Adipose tissue (tissue), 3 donors: ENCODE measurements at regions not wholly inside any gene's neighbourhood (a gene's known extent, or its start where the extent isn't known, plus 50 kb on each side); places are given as distances from the start of the nearest gene placed in this dataset.

Experiments
- H3K27ac ChIP-seq: one replicate; pipeline ENCODE4 v1.5.1; 2013; ENCODE audit warnings: low read depth, low read length
- WGBS, 3 donors: extraction: QIAGEN DNeasy Blood & Tissue Kit; methylation state at CpG; one replicate each; pipeline ENCODE4 v1.1.7; 2013; 5-methylcytosine and 5-hydroxymethylcytosine counted together
- donor health status: healthy with polysubstance abuse.
- donor health status: Bipolar disorder and iron deficiency.
- donor health status: healthy.

GRCh38 chr1:218614031-218614430 lies 268.9 kb downstream of the TGFB2 start:
- 82 to 91% (median 87%) methylated on average over 2 of the region's 2 CpGs for WGBS, 3 donors
- no peak overlapping the region for H3K27ac ChIP-seq

DNA sequence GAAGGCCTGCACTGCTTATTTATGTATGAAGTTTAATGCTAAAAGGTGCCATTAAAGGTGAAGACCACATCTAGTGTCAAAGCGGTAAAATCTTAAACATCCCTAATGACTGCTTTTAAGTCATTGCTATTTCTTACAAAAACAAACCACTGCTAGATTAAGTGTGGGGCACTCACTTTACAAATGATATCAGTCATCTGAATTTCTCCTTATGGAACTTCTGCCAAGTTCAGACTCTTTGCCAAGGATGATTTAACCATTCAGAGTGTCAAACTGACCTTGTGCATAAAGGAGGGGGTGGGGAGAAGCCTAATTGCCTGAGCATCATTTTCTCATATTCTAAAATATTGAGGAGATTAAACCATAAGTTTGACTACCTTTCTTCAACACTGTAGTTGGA lies 271.5 kb downstream of the TGFB2 start:
- no peak overlapping the region for H3K27ac ChIP-seq
- 69 to 81% (median 74%) methylated on average over 1 of the region's 1 CpG for WGBS, 3 donors

DNA sequence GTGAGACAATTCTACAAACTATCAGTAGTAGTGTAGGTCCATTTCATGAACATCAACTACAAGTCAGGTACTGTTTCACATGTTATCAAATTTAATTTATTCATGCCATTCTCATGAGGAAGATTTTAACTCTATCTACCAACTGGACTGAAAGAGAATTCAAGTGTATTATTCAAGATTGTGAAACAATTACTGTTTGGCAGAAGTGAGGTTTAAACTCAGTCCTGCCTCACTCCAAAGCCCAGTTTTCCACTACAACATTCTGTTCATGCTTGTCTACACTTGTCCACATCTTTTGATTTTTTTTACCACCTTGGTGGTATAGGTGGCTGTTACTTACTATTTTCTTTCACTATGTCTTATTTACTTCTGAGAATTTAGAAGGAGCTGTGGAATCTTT lies 272.9 kb downstream of the TGFB2 start:
- no peak overlapping the region for H3K27ac ChIP-seq

- no peak overlapping the region for H3K27ac ChIP-seq
- WGBS, 3 donors, result 74 to 76% (median 74%) methylated on average over 1 of the region's 1 CpG
Measured at GRCh38 chr1:218620956-218621355, 275.8 kb downstream of the TGFB2 start.

GRCh38 chr1:218624052-218624451 lies 278.9 kb downstream of the TGFB2 start:
- WGBS, 3 donors, result 80 to 94% (median 93%) methylated on average over 2 of the region's 2 CpGs
- no peak overlapping the region for H3K27ac ChIP-seq

- 50 to 82% (median 74%) methylated on average over 2 of the region's 2 CpGs for WGBS, 3 donors
- H3K27ac ChIP-seq, result no peak overlapping the region
Measured at GRCh38 chr1:218625393-218625792, 280.3 kb downstream of the TGFB2 start.

DNA sequence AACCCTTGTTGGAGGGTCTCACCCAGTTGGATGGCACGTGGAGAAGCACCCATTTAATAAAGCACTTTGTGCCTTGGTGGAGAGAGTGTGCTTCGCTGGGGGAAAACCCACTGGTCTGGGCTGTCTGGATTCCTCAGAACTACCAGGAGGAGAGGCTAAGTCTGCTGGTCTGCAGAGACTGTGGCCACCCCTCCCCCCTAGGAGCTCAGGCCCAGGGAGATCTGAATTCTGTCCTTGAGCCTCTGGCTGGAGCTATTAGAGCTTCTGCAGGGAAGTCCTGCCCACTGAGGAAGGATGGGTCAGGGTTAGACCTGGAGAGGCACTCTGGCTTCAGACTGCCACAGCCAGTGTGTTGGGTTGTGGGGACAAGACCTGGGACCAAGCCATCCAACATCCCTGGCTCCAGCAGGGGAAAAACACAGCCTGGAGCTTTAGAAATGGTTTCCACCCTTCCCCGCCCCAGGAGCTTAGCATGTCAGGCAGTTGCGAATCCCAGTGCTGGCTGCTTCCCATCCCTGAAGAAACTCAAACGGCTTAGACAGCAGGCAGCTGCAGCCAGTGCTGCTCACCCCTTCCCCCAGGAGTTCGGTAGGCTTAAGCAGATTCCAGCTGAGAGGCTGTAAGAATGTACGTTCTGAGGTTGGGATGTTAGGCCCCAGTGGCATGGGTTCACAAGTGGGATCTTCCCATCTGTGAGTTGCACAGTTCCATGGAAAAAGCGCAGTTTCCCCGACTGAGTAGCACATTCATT lies 288.3 kb downstream of the TGFB2 start:
- WGBS, 3 donors, result 73 to 85% (median 79%) methylated on average over 9 of the region's 9 CpGs
- no peak overlapping the region for H3K27ac ChIP-seq

- 65 to 86% (median 85%) methylated on average over 4 of the region's 4 CpGs for WGBS, 3 donors
- H3K27ac ChIP-seq, result no peak overlapping the region
Measured at GRCh38 chr1:218634212-218634611, 289.1 kb downstream of the TGFB2 start.

DNA sequence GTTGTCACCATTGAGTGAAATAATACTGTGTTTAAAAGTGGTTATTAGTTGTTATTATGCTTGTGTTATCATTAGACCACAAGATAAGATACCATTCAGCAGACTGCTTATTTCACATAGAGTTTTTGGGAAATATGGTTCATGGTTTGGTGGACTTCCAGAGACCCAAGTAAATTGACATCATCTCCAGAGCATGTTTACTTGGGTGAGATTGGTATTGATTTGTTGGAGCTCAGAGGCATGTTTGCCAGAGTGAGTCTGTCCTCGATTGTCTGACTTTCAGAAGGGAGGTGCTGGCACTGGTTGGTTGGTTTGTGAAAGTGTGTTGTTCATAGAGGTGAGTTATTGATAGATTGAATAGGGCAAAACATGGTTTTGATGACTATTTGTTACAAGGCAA lies 291.4 kb downstream of the TGFB2 start:
- H3K27ac ChIP-seq, result no peak overlapping the region
- 37 to 81% (median 65%) methylated on average over 1 of the region's 1 CpG for WGBS, 3 donors

DNA sequence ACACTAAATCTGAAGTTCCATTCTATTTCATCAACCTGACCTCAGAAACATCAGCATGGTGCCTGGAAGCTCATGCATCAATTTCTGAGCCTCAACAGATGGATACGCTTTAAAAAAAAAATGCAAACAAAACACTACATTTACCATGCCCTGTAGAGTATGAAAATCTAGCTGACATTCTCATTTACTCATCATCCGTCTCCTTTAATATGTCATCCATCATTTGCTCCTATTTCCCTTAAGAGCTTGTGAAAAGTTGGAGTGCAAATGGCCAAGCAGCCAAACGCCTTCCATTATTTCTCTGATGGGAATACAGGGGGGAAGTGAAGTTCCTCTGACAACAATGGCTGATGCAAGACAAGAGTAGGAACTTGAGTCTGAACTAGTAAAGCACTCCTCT lies 295.0 kb downstream of the TGFB2 start:
- H3K27ac ChIP-seq, result no peak overlapping the region
- 86% methylated on average over 3 of the region's 3 CpGs for WGBS, 3 donors

DNA sequence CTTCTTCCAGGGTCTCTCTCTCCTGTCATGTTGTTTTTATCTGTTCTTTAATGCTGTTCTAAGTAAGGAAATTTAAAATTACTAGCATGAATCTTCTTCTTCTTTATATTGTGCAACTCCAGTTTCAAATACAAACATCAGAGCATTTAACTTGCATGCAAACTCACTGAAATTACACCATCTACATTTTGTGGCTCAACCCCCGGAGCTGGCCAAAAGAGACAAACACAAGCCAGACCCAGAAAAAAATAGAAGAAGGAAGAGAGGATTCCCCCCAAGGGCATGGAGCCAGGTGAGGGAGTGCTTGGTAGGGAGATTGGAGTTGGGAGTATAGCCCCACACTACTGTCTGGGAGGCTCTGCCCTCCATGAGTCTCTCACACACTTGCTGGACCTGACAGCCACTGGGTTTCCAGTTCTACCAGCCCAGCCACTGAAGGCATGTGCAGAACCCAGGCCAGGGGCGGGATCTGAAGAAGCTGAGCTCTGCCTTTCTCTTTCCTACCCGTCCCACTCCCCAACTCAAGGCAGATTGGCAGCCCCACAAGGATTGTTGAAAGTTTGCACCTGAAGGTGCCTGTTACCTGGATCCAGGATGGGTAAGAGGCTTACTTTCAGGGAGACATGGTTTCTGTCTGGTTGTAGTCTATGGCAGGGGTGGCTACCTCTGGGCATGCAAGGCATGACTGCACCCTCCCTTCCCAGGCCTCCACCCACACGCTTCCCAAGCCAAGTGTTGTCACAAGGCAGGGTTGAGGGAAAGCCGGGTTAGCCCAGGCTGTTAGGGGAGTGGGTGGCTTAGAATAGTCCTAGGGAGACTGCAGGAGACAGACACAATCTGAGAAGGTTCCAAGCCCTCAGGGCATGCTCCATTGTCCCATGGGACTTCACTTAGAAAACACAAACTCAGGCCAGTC lies 297.2 kb downstream of the TGFB2 start:
- 74 to 87% (median 78%) methylated on average over 5 of the region's 5 CpGs for WGBS, 3 donors

DNA sequence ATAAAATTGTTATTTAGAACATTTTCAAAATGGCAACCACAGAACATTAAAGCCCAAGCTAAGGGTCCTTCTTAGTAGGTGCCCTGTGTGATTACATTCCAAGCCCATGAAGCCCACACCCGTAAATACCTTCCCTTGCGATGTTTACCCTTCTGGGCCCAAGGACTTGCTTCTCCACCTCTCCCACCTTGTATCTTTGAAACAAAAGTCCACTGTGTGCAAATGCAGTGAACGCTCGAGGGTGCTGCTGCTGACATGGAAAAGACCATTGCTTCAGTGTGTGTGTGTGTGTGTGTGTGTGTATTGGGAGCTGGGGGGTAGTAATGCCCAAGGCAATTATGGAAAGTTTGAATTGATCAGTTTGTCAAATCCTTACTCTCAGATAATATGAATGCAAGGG lies 298.1 kb downstream of the TGFB2 start:
- whole genome bisulfite sequencing, 3 donors, result 87 to 94% (median 93%) methylated on average over 4 of the region's 4 CpGs
- no peak overlapping the region for H3K27ac ChIP-seq

More for the DNA sequence above, 297.2 kb downstream of the TGFB2 start:
- no peak overlapping the region for H3K27ac ChIP-seq

DNA sequence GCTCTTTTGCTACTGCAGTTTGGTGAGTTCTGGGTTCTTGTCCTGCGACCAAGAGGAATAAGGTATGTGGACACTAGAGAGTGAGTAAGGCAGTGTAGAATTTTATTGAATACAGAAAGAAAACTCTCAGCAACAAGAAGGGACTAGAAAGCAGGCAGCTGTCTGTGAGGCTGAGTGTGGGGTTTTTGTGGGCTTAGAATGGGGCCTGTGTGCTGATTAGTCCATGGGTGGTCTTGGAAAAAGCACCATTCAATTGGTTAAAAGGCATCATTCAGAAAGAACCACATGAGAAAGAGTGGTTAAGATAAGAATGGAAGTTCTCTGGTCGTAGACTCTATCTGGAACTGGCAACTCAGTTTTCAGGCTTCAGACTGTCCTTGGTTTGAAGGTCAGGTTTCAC lies 298.8 kb downstream of the TGFB2 start:
- 74 to 88% (median 81%) methylated on average over 2 of the region's 2 CpGs for WGBS, 3 donors
- no peak overlapping the region for H3K27ac ChIP-seq

GRCh38 chr1:218646288-218646687 lies 301.2 kb downstream of the TGFB2 start:
- H3K27ac ChIP-seq, result no peak overlapping the region
- 30 to 84% (median 81%) methylated on average over 4 of the region's 4 CpGs for whole genome bisulfite sequencing, 3 donors

GRCh38 chr1:218656301-218657037 lies 311.3 kb downstream of the TGFB2 start:
- WGBS, 3 donors, result 79 to 83% (median 81%) methylated on average over 3 of the region's 3 CpGs
- H3K27ac ChIP-seq, result no peak overlapping the region

GRCh38 chr1:218658269-218658668 lies 313.1 kb downstream of the TGFB2 start:
- no peak overlapping the region for H3K27ac ChIP-seq
- 97 to 98% (median 97%) methylated on average over 2 of the region's 2 CpGs for WGBS, 3 donors

DNA sequence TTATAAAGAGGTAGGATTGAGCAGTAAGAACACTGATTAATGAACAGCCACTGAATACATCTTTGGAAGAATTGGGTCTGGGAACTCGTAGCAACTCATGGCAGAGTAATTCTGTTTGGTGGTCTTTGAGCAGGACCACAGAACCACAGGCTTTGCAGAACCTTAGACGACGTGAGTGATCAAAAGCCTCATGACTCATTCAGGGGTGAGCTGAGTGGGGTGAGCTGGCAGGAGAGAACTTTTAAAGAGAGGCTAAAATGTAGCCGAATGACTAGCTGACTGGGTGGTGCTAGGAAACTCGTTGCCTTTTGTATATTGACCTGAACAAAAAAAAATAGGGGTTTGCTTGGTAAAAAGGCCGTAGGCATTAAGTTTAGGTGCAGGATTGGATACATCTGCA lies 313.8 kb downstream of the TGFB2 start:
- WGBS, 3 donors, result 73 to 82% (median 75%) methylated on average over 6 of the region's 6 CpGs
- H3K27ac ChIP-seq, result no peak overlapping the region

DNA sequence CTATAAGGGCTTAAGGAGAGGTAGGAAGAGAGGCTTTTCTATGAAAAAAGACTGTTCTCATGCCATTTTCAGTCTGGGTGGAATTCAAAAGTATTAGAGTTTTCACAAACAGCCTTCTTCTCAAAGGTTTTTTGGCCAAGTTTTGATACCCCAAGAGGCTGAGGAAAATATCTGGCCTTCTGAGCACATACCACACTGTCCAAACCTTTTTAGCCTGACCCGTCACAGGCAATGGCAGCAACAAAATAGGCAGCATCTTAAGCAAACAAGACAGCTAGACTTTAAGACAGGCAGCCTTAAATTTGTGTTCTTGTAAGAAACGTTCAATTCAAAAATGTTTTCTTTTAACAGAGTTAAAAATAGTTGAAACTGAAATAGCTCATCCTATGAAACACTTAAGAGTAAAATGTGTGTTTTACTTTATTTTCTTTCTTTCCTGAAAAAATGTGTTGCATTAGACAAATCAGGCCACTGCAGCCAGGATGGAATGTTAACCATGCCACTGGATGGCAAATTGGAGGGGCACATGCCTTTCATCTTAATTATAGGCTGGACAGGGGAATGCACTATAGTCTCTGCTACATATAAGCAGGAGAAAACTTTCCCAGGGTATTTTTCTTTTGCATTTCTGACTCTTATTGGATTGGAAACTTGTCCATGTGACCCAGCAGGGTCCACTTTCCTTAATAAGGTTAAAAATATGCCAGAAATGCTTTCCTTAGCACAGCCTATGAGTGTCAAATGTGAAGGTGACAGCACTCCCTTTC lies 315.0 kb downstream of the TGFB2 start:
- 49 to 73% (median 61%) methylated on average over 2 of the region's 2 CpGs for WGBS, 3 donors
- no peak overlapping the region for H3K27ac ChIP-seq
